Stimulated activated CD8-positive, alpha-beta memory T cell treated with anti-CD3 and anti-CD28 coated beads, Interleukin-7, amount 100 ng/mL, for 48 hours (primary cell): ENCODE measurements at regions not wholly inside any gene's neighbourhood (a gene's known extent, or its start where the extent isn't known, plus 50 kb on each side); places are given as distances from the start of the nearest gene placed in this dataset.

Experiments used
- DNase-seq, 2 donors: peaks; one replicate each; pipeline ENCODE4 v3.0.0-alpha.2; 2020; ENCODE audit warnings: low read depth in 1 of 2; ENCODE audit errors: extremely low read depth in 1 of 2

GRCh38 chr1:119298687-119299303, 69.8 kb upstream of the HAO2 start:
- DNase-seq, result no peak

DNA sequence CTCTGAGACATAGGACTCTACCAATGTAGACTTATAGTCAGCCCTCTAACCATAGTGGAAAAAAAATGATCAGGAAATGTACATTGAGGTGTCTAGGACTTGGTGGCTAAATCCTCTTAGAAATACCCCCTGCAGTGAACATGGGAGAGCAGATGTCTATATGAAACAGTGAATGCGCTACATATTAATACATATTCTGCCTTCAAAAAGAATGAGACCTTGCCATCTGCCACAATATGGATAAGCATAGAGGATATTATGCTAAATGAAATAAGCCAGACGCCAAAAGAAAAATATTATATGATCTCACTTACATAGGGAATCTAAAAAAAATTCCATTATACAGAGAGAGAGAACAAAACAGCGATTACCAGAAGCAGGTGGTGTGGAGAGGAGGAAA, 66.6 kb upstream of the HAO2 start:
- DNase-seq, result no peak

- DNase-seq, result no peak
Observed at GRCh38 chr1:119308130-119308700, 60.4 kb upstream of the HAO2 start.

DNA sequence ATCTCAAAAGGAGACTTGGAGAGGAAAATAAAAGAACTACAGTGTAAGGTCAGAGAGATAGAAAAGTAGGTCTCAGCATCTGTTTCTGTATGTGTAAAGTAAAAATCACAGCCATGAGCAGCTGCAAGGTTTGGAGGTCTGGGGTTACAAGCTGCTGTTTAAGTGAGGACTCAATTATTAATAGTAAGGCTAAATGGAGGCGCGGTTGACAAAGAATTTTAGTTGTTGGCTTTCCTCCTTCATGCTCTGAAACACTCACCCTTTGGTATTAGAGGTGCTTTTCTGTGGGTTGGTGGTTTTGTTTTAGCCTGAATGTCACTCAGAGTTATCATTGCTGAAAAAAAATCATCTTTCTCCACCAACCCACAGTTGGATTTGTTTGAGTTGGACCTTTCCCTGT, 59.8 kb upstream of the HAO2 start:
- no peak for DNase-seq

DNA sequence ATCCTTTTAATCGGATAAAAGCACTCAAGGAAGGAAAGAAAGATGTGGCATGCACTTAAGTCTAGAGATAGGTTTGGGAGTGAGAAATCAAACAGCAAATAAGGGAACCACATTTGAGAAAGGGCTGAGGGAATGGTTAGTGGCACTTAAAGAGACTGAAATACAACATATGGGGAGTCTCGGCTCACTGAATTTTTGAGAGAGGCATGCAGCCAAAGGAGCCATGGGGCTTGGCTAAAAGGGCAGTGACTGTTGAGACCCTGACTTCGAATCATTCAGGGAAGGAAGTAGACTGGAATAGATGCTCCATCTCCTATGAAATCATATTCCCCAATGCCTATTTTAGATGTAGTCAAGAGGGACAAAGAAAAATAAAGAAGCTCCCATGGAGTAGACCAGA, 58.3 kb upstream of the HAO2 start:
- DNase-seq, result no peak

DNA sequence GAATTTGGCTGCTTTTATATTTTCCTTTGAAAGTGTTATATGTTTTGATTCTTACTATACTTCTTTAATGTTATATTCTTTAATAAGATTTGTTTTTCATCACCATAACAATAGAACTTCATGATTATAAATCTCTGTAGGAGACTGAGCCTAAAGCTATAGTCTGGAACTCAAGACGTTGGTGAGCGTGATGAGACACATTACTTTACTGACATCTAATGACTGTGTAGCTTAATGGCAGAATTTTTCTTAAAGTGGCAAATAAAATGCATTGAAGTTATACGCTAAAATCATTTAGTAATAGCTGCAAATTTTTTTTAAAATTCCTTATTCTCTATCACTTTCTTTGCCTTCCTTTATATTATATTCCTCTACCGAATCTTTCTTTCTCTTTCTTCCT, 56.1 kb upstream of the HAO2 start:
- DNase-seq, result no peak

GRCh38 chr1:119314001-119314796, 54.4 kb upstream of the HAO2 start:
- no peak for DNase-seq

- DNase-seq, result no peak
Observed at GRCh38 chr1:119316870-119317416, 51.6 kb upstream of the HAO2 start.

GRCh38 chr1:119318466-119319309, 49.9 kb upstream of the HAO2 start:
- no peak for DNase-seq
